ENCODE measurements at regions not wholly inside any gene's neighbourhood (a gene's known extent, or its start where the extent isn't known, plus 50 kb on each side); places are given as distances from the start of the nearest gene placed in this dataset.

DNA sequence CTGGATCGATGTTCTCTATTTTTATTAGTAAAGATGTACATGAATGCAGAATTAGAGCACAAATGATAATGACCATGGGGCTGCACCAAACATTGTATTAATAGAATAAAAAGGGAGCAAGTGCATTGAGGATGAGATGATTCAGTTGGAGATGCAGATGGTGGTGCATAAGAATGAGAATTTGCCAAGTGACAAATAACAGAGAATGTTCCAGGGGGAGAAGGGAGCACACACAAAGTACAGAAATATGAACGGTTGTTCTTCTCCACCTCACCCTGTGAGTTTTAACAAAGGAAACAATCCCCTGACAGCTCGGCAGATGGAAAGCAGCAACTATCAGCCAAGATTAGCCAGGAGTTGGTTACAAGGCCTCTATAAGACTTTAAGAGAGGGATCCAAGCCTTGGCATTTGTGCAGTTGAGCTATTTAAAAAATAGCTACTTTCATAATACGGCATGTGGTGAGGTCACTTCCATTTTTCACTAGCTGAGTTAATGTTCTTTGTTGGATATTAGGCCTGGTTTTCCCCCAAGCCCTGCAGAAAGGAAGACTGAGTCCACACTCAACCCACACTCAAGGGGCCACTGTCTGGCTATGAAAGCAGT, 462.5 kb downstream of the TNS3 start:
- Histone ChIP-seq H3K23ac (ENCODE audit: insufficient read length) (no peak overlapping the region), H3K14ac (ENCODE audit: insufficient read length) (no peak overlapping the region), H3K9me3 (ENCODE audit: insufficient read depth in 2 of 2, low read depth in 1 of 2, low read length in 1 of 2) (no peaks in the 10 kb centered on the region), H2BK120ac (replicated peaks; ENCODE audit: low read depth, low read length) (no peak overlapping the region), H3K4me2 (ENCODE audit: insufficient read depth in 1 of 2, low read depth in 2 of 2, low read length in 2 of 2) (no peak overlapping the region), H3K79me2 (ENCODE audit: control insufficient read depth in 1 of 2, insufficient read depth in 2 of 2, low read length in 2 of 2) (no peaks in the 10 kb centered on the region), H3K4me1 (replicated peaks in 1 of 4; ENCODE audit: control insufficient read depth in 3 of 4, insufficient read depth in 4 of 4, low read length in 3 of 4) (no peaks in the 10 kb centered on the region), H3K79me1 (ENCODE audit: low read depth, low read length) (no peaks in the 10 kb centered on the region), H3K27me3 (replicated peaks in 1 of 4; ENCODE audit: control insufficient read depth in 3 of 4, extremely low read depth in 1 of 4, insufficient read depth in 3 of 4, low read length in 3 of 4) (no peaks in the 10 kb centered on the region), H2BK5ac (ENCODE audit: low read depth, low read length) (no peak overlapping the region), H3K4ac (replicated peaks; ENCODE audit: insufficient read length, low read depth, low read length) (no peak overlapping the region), H4K8ac (ENCODE audit: extremely low read depth, insufficient read depth, low read length) (0 out of 2 replicates have a peak overlapping the region, but pooled peaks have one; percentile 80), H4K5ac (ENCODE audit: insufficient read length, low read depth, low read length) (no peak overlapping the region), H2BK15ac (ENCODE audit: low read length) (no peak overlapping the region), H3K9ac (replicated peaks in 1 of 4; ENCODE audit: extremely low read depth in 1 of 4, low read depth in 3 of 4, low read length in 3 of 4) (no peak overlapping the region), H3K23me2 (ENCODE audit: low read depth, low read length) (no peaks in the 10 kb centered on the region), H3K56ac (replicated peaks; ENCODE audit: insufficient read length, low read depth, low read length) (no peak overlapping the region), H2BK20ac (ENCODE audit: low read length) (no peak overlapping the region), H3K36me3 (ENCODE audit: control insufficient read depth in 2 of 4, insufficient read depth in 4 of 4, low read length in 3 of 4) (no peaks in the 10 kb centered on the region), H2BK12ac (ENCODE audit: low read depth, low read length) (no peak overlapping the region), H3K4me3 (ENCODE audit: extremely low read depth in 1 of 4, insufficient read depth in 2 of 4, low read depth in 3 of 4, low read length in 4 of 4) (no peak overlapping the region), H3K18ac (ENCODE audit: extremely low read depth, low read length) (no peak overlapping the region), H3K27ac (ENCODE audit: low read depth, low read length) (no peak overlapping the region), H2AFZ (ENCODE audit: low read length) (no peak overlapping the region), H2AK5ac (ENCODE audit: low read depth, low read length) (no peak overlapping the region), H4K91ac (replicated peaks; ENCODE audit: insufficient read length, low read length) (no peak overlapping the region), H4K20me1 (replicated peaks in 1 of 2; ENCODE audit: control insufficient read depth in 1 of 2, insufficient read depth in 2 of 2, low read length in 2 of 2) (no peaks in the 10 kb centered on the region)
- TF ChIP-seq CHD2 (IDR thresholded peaks at IDR 0.05; ENCODE audit: low read length) (no peak), ATF3 (IDR thresholded peaks at IDR 0.05; ENCODE audit: insufficient read depth, low read depth, low read length) (no peak), SIN3A (conservative IDR thresholded peaks at IDR 0.05 in 1 of 2, IDR thresholded peaks at IDR 0.05 in 1 of 2; ENCODE audit: low read depth in 1 of 2, low read length in 2 of 2) (no peak), TBP (IDR thresholded peaks at IDR 0.05; ENCODE audit: low read depth, low read length) (no peak), SUZ12 (IDR thresholded peaks at IDR 0.05; ENCODE audit: low read length) (no peak), FOSL1 (IDR thresholded peaks at IDR 0.05; ENCODE audit: insufficient read depth, low read depth, low read length) (no peak), POU5F1 (IDR thresholded peaks at IDR 0.05; ENCODE audit: low read depth, low read length) (no peak), YY1 (IDR thresholded peaks at IDR 0.05; ENCODE audit: low read depth, low read length) (no peak), GTF2F1 (IDR thresholded peaks at IDR 0.05; ENCODE audit: borderline replicate concordance, low read depth, low read length) (no peak)
- TF ChIP-seq, protein P1, sequence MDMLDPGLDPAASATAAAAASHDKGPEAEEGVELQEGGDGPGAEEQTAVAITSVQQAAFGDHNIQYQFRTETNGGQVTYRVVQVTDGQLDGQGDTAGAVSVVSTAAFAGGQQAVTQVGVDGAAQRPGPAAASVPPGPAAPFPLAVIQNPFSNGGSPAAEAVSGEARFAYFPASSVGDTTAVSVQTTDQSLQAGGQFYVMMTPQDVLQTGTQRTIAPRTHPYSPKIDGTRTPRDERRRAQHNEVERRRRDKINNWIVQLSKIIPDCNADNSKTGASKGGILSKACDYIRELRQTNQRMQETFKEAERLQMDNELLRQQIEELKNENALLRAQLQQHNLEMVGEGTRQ (IDR thresholded peaks at IDR 0.05; ENCODE audit: low read length): no peak
- TF ChIP-seq, protein P2, sequence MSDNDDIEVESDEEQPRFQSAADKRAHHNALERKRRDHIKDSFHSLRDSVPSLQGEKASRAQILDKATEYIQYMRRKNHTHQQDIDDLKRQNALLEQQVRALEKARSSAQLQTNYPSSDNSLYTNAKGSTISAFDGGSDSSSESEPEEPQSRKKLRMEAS (IDR thresholded peaks at IDR 0.05): no peak
- FAIRE-seq (no peak), DNase-seq (ENCODE audit: low read depth in 1 of 2, low spot score in 2 of 2) (no peak)
- ChIA-PET CTCF (ENCODE audit: partially characterized antibody) (interaction anchor here (2.5 kb wide), 1 partner anchor 18 kb away, joined by 9 read pairs; no protein-coding TSS in a partner anchor), POLR2A (ENCODE audit: partially characterized antibody) (no interaction called here)
- WGBS, 2 experiments (ENCODE audit: extremely low coverage in 1 of 2, insufficient coverage in 1 of 2, insufficient read length in 1 of 2, insufficient replicate concordance in 2 of 2, low coverage in 1 of 2, low lambda C conversion rate in 2 of 2, missing lambda C conversion rate in 1 of 2): 92% methylated on average over 4 of the region's 4 CpGs; no CpG with 5 or more reads in 1 of the 2 experiments

Measured in H1 (cell line).